C4-2B (cell line): ENCODE measurements at regions not wholly inside any gene's neighbourhood (a gene's known extent, or its start where the extent isn't known, plus 50 kb on each side); places are given as distances from the start of the nearest gene placed in this dataset.

ENCODE experiments used
- H3K27ac ChIP-seq: fragments of 450-650 bp; 2 replicates; pipeline ENCODE4 v1.5.1; 2017
- ZFX ChIP-seq: fragments of 450-650 bp; IDR thresholded peaks from 2 replicates; pipeline ENCODE4 v1.6.1; 2017
- TF ChIP-seq, protein P1 (sequence below): fragments of 450-650 bp; conservative IDR thresholded peaks from 2 replicates; pipeline ENCODE4 v1.5.1; 2017; ENCODE audit warnings: mild to moderate bottlenecking

DNA sequence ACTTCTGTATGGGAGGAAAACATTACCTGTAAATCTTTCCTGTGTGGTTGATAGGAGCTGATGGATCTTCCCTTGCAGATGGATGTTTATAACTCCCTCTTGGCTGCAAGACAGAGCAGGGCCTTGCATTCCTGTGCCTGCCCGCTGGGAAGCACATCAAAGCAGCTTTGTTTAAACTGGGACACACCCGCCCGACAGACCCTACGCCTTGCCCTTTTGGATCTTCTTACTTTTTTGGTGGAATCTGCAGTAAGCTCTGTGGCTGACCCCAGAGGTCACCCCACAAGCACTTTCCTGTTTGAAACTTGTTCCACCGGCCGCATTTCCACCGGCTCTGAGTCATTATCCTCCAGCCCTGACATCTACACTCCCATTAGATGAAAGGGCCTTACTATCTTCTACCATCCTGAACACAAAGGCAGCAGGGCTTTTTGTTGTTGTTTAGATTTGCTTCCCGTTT is 244.1 kb upstream of the STT3B start:
- H3K27ac ChIP-seq, result no peak overlapping the region
- no peak for TF ChIP-seq ZFX
- TF ChIP-seq, protein P1, sequence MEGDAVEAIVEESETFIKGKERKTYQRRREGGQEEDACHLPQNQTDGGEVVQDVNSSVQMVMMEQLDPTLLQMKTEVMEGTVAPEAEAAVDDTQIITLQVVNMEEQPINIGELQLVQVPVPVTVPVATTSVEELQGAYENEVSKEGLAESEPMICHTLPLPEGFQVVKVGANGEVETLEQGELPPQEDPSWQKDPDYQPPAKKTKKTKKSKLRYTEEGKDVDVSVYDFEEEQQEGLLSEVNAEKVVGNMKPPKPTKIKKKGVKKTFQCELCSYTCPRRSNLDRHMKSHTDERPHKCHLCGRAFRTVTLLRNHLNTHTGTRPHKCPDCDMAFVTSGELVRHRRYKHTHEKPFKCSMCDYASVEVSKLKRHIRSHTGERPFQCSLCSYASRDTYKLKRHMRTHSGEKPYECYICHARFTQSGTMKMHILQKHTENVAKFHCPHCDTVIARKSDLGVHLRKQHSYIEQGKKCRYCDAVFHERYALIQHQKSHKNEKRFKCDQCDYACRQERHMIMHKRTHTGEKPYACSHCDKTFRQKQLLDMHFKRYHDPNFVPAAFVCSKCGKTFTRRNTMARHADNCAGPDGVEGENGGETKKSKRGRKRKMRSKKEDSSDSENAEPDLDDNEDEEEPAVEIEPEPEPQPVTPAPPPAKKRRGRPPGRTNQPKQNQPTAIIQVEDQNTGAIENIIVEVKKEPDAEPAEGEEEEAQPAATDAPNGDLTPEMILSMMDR, result no peak

DNA sequence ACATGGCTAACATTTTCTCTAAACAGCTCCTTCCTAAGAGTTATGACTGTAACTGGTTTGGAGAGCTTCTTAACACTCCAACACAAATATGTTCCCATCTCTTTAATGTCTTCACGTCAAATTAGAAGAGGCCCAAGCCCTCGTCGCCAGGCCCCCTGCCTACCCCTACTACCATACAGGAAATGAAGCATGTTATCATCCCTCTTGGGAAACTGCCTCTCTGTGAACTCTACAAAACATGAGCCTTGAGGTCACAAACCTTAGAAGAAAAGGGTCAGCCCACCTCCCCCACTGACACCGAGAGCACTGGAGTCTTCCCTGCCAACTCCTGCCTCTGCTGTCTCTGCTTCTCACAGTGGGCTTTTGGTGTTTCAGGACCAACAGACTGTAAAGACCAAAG is 243.1 kb upstream of the STT3B start:
- TF ChIP-seq, protein P1, result no peak
- no peak for TF ChIP-seq ZFX
- H3K27ac ChIP-seq, result no peak overlapping the region

DNA sequence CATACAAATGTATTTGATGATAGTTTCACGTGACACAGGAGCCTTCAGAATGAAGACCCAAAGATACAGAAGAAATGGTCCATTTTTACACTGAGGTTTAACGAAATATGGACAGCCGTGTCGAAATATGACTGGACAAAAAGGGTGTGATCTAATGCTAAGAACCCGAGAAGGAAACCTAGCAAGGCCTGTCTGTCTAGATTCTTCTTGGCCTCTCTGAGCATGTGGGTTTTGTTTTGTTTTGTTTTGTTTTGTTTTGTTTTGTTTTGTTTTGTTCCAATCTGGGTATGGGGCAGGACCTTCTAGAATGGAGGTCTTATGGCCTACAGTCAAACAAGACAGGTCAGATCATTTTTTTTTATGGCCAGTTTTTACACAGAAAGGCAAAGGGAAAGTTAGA is 242.7 kb upstream of the STT3B start:
- TF ChIP-seq, protein P1, result no peak
- no peak for TF ChIP-seq ZFX
- H3K27ac ChIP-seq, result no peak overlapping the region

DNA sequence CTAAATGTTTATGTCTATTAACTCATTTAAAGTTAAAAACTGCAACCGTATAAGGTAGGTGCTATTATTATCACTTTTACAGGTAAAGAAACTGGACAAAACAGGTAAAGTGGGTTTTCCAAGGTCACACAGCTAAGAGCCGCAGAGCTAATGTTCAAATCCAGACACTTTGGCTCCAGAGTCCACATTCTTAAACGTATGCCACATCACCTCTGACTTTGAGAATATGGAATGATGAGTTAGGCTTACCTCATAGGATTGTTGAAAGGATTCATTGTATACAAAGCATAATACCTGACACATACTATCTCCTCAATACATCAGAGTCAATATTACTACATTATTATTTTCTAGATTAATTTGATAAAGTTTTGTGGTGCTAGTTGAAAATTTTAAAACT is 240.9 kb upstream of the STT3B start:
- TF ChIP-seq, protein P1, result no peak
- no peak for TF ChIP-seq ZFX

DNA sequence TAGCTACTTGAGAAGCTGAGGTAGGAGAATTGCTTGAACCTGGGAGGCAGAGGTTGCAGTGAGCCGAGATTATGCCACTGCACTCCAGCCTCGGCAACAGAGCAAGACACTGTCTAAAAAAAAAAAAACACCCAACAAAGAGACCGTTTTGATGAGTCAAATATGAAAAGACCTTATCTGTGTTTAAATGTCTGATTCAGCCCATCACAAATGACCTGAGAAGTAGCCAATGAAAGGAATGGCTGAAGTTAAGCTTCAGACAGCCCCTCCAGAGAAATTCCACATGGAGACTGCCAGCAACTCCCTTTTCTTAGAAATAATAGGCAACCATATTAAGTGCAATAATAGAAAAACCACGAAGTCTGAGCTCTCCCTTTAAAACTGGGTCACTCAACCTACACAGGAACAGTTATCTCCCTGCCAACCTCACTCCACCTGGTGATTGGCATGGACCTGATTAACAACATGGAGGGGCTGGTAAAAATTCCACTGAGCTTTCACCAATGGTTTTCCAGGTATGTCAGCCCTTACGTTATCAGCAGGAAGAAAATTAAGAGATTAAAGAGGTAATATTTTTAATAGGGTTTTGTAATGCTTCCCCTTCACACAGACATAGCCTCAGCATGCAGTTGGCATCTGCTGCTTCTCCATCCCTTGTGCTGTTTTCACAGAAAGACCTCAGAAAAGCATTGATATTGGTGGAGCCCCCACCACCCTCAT is 238.1 kb upstream of the STT3B start:
- TF ChIP-seq ZFX, result no peak
- TF ChIP-seq, protein P1, result no peak
- no peak overlapping the region for H3K27ac ChIP-seq

More for the DNA sequence above, 240.9 kb upstream of the STT3B start:
- H3K27ac ChIP-seq, result no peak overlapping the region

DNA sequence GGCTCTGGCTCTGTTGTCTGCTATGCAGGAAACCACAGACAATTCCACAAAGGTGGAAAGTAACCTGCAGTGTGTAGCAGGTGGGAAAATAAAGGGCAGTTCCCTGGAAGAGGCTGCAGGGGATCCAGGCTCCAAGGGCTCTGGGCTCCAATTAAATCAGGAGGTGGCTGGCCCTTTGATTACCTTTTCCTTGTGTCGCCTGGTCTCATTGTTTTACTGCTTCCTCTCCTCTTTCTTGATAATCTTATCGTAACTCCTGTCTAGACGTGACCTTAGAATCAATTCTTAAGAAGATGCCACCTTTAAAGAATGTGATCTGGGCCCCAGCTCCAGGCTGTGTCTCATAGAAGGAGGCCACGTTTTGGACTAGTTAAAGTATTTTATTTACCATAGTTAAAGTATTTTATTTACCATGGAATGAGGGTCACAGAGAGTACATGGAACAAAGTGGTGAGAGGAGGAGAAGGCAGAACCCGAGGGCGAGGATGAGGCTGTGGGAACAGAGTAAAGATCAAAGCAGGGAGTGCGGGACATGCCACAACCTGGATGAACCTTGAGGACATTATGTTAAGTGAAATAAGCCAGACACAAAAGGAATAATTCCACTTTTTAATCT is 237.5 kb upstream of the STT3B start:
- TF ChIP-seq, protein P1, result no peak
- TF ChIP-seq ZFX, result no peak
- no peak overlapping the region for H3K27ac ChIP-seq

DNA sequence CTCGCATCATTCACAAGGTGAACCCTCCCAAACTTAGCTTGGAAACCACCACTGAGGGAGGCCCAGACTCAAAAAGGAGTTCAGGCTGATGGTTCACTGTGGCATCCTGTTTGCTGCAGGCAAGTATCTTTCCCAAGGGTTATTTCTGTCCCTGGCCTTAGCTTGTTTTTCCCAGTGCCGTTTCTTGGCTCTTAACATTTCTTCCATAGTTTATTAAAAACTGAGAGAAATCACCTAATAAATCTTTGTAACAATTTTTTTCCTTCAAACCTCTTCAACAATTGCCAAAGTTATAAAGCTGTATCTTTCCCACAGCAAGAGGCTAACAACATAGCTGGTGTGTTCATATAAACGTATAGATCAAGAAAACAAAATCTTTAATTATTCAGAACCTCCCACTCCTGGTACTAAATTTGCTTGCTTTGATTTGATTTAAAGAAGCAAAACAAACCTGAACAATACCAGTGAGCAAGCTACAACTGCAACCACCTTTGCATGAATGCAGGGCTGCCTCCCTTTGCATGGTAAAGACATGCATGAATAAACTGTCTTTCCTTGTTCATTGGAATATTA is 234.9 kb upstream of the STT3B start:
- no peak overlapping the region for H3K27ac ChIP-seq
- TF ChIP-seq, protein P1, result no peak
- TF ChIP-seq ZFX, result no peak
